Activated naive CD8-positive, alpha-beta T cell treated with anti-CD3 and anti-CD28 coated beads, Interleukin-2, amount 50 U/mL, for 24 hours (primary cell): ENCODE measurements at regions not wholly inside any gene's neighbourhood (a gene's known extent, or its start where the extent isn't known, plus 50 kb on each side); places are given as distances from the start of the nearest gene placed in this dataset.
"Not testable (repeated sequence)": the region's sequence is repeated elsewhere in the genome, so short reads cannot be mapped to it uniquely, and the experiment has no call there.

Experiments used
- ATAC-seq: fragments of 150-1000 bp; cut with Tn5 transposase; one replicate; pipeline ENCODE4 v1.10.0; 2021
- DNase-seq: peaks from one replicate; pipeline ENCODE4 v3.0.0; 2021
- H3K27ac Mint-ChIP-seq: one replicate; pipeline ENCODE4 v1.8.0; 2021; ENCODE audit warnings: mild to moderate bottlenecking, mixed read lengths
- H3K27me3 Mint-ChIP-seq: one replicate; pipeline ENCODE4 v1.8.0; 2021; ENCODE audit warnings: mixed read lengths
- H3K36me3 Mint-ChIP-seq: one replicate; pipeline ENCODE4 v1.8.0; 2021; ENCODE audit warnings: low read depth, mixed read lengths
- H3K4me1 Mint-ChIP-seq: one replicate; pipeline ENCODE4 v1.8.0; 2021; ENCODE audit warnings: mixed read lengths
- H3K4me3 Mint-ChIP-seq: one replicate; pipeline ENCODE4 v1.8.0; 2021; ENCODE audit warnings: mild to moderate bottlenecking, moderate library complexity, mixed read lengths
- H3K9me3 Mint-ChIP-seq: one replicate; pipeline ENCODE4 v1.8.0; 2021; ENCODE audit warnings: mixed read lengths

GRCh38 chr2:220786216-220786615 is 785.9 kb downstream of the EPHA4 start:
- no peak for DNase-seq
- no peaks in the 10 kb centered on the region for H3K27me3 Mint-ChIP-seq

GRCh38 chr2:220787251-220787650 is 784.9 kb downstream of the EPHA4 start:
- no peak for ATAC-seq
- no peak overlapping the region for H3K4me3 Mint-ChIP-seq
- no peaks in the 10 kb centered on the region for H3K9me3 Mint-ChIP-seq
- no peaks in the 10 kb centered on the region for H3K36me3 Mint-ChIP-seq
- H3K27me3 Mint-ChIP-seq: no peaks in the 10 kb centered on the region
- no peak for DNase-seq
- H3K27ac Mint-ChIP-seq: no peak overlapping the region
- no peaks in the 10 kb centered on the region for H3K4me1 Mint-ChIP-seq

More at GRCh38 chr2:220786216-220786615, 785.9 kb downstream of the EPHA4 start:
- ATAC-seq: no peak
- H3K36me3 Mint-ChIP-seq: no peaks in the 10 kb centered on the region
- no peak overlapping the region for H3K27ac Mint-ChIP-seq
- H3K4me3 Mint-ChIP-seq: no peak overlapping the region
- H3K4me1 Mint-ChIP-seq: no peaks in the 10 kb centered on the region
- no peaks in the 10 kb centered on the region for H3K9me3 Mint-ChIP-seq

GRCh38 chr2:220789961-220790360 is 782.1 kb downstream of the EPHA4 start:
- DNase-seq: no peak
- no peak for ATAC-seq
- Mint-ChIP-seq H3K27me3 (no peaks in the 10 kb centered on the region), H3K4me1 (no peaks in the 10 kb centered on the region), H3K27ac (no peak overlapping the region), H3K36me3 (no peaks in the 10 kb centered on the region), H3K9me3 (no peaks in the 10 kb centered on the region), H3K4me3 (no peak overlapping the region)

- DNase-seq: no peak
- Mint-ChIP-seq H3K4me1 (no peaks in the 10 kb centered on the region), H3K4me3 (no peak overlapping the region), H3K27ac (no peak overlapping the region), H3K36me3 (no peaks in the 10 kb centered on the region), H3K27me3 (no peaks in the 10 kb centered on the region), H3K9me3 (no peaks in the 10 kb centered on the region)
- ATAC-seq: no peak
Observed at GRCh38 chr2:220795705-220796104, 776.4 kb downstream of the EPHA4 start.

- H3K9me3 Mint-ChIP-seq: peaks cover 6% of the 10 kb centered on the region
- H3K4me1 Mint-ChIP-seq: no peaks in the 10 kb centered on the region
- H3K27me3 Mint-ChIP-seq: no peaks in the 10 kb centered on the region
- no peak for DNase-seq
- H3K36me3 Mint-ChIP-seq: no peaks in the 10 kb centered on the region
- ATAC-seq: no peak
- H3K4me3 Mint-ChIP-seq: no peak overlapping the region
- no peak overlapping the region for H3K27ac Mint-ChIP-seq
Observed at GRCh38 chr2:220811115-220811514, 761.0 kb downstream of the EPHA4 start.

GRCh38 chr2:220811952-220812570 is 760.0 kb downstream of the EPHA4 start:
- no peak overlapping the region for H3K4me3 Mint-ChIP-seq
- H3K9me3 Mint-ChIP-seq: peaks cover 6% of the 10 kb centered on the region
- DNase-seq (no peak), ATAC-seq (no peak)
- H3K4me1 Mint-ChIP-seq: no peaks in the 10 kb centered on the region
- H3K36me3 Mint-ChIP-seq: no peaks in the 10 kb centered on the region
- no peaks in the 10 kb centered on the region for H3K27me3 Mint-ChIP-seq
- H3K27ac Mint-ChIP-seq: no peak overlapping the region

GRCh38 chr2:220814441-220814840 is 757.7 kb downstream of the EPHA4 start:
- no peaks in the 10 kb centered on the region for H3K36me3 Mint-ChIP-seq
- H3K4me3 Mint-ChIP-seq: no peak overlapping the region
- H3K27ac Mint-ChIP-seq: no peak overlapping the region
- ATAC-seq: no peak
- no peaks in the 10 kb centered on the region for H3K4me1 Mint-ChIP-seq
- no peaks in the 10 kb centered on the region for H3K27me3 Mint-ChIP-seq
- DNase-seq: no peak
- peaks cover 17% of the 10 kb centered on the region for H3K9me3 Mint-ChIP-seq

- ATAC-seq: no peak
Observed at GRCh38 chr2:220815698-220816097, 756.4 kb downstream of the EPHA4 start.

GRCh38 chr2:220821683-220822082 is 750.4 kb downstream of the EPHA4 start:
- peaks cover 2% of the 10 kb centered on the region for H3K27me3 Mint-ChIP-seq
- ATAC-seq (no peak), DNase-seq (no peak)

More at GRCh38 chr2:220815698-220816097, 756.4 kb downstream of the EPHA4 start:
- Mint-ChIP-seq H3K36me3 (no peaks in the 10 kb centered on the region), H3K4me1 (no peaks in the 10 kb centered on the region), H3K4me3 (no peak overlapping the region), H3K27ac (no peak overlapping the region), H3K9me3 (peaks cover 17% of the 10 kb centered on the region), H3K27me3 (no peaks in the 10 kb centered on the region)
- no peak for DNase-seq

GRCh38 chr2:220823590-220823989 is 748.5 kb downstream of the EPHA4 start:
- not testable (repeated sequence) for H3K4me1 Mint-ChIP-seq, ATAC-seq, H3K9me3 Mint-ChIP-seq

More at GRCh38 chr2:220821683-220822082, 750.4 kb downstream of the EPHA4 start:
- H3K27ac Mint-ChIP-seq: no peak overlapping the region
- no peaks in the 10 kb centered on the region for H3K4me1 Mint-ChIP-seq
- no peak overlapping the region for H3K4me3 Mint-ChIP-seq
- peaks cover 15% of the 10 kb centered on the region for H3K9me3 Mint-ChIP-seq
- no peaks in the 10 kb centered on the region for H3K36me3 Mint-ChIP-seq

GRCh38 chr2:220833446-220833845 is 738.7 kb downstream of the EPHA4 start:
- Mint-ChIP-seq H3K27me3 (no peaks in the 10 kb centered on the region), H3K27ac (no peak overlapping the region), H3K36me3 (no peaks in the 10 kb centered on the region), H3K4me3 (no peak overlapping the region), H3K9me3 (no peaks in the 10 kb centered on the region), H3K4me1 (no peaks in the 10 kb centered on the region)
- ATAC-seq: no peak
- DNase-seq: no peak

More at GRCh38 chr2:220823590-220823989, 748.5 kb downstream of the EPHA4 start:
- not testable (repeated sequence) for DNase-seq, H3K36me3 Mint-ChIP-seq, H3K4me3 Mint-ChIP-seq, H3K27me3 Mint-ChIP-seq, H3K27ac Mint-ChIP-seq

- no peaks in the 10 kb centered on the region for H3K9me3 Mint-ChIP-seq
- ATAC-seq: no peak
Observed at GRCh38 chr2:220835583-220835982, 736.5 kb downstream of the EPHA4 start.

GRCh38 chr2:220837226-220837625 is 734.9 kb downstream of the EPHA4 start:
- Mint-ChIP-seq H3K27ac (no peak overlapping the region), H3K4me3 (no peak overlapping the region), H3K9me3 (no peaks in the 10 kb centered on the region), H3K36me3 (no peaks in the 10 kb centered on the region), H3K4me1 (no peaks in the 10 kb centered on the region), H3K27me3 (peaks cover 1% of the 10 kb centered on the region)
- DNase-seq (no peak), ATAC-seq (no peak)

More at GRCh38 chr2:220835583-220835982, 736.5 kb downstream of the EPHA4 start:
- Mint-ChIP-seq H3K4me3 (no peak overlapping the region), H3K36me3 (no peaks in the 10 kb centered on the region), H3K27ac (no peak overlapping the region), H3K27me3 (peaks cover 1% of the 10 kb centered on the region), H3K4me1 (no peaks in the 10 kb centered on the region)
- no peak for DNase-seq

GRCh38 chr2:220842901-220843665 is 729.0 kb downstream of the EPHA4 start:
- Mint-ChIP-seq H3K4me1 (no peaks in the 10 kb centered on the region), H3K36me3 (no peaks in the 10 kb centered on the region), H3K27me3 (peaks cover 1% of the 10 kb centered on the region), H3K27ac (no peak overlapping the region), H3K9me3 (no peaks in the 10 kb centered on the region), H3K4me3 (no peak overlapping the region)
- ATAC-seq (no peak), DNase-seq (no peak)

- Mint-ChIP-seq H3K4me3 (no peak overlapping the region), H3K4me1 (no peaks in the 10 kb centered on the region), H3K27me3 (no peaks in the 10 kb centered on the region), H3K9me3 (no peaks in the 10 kb centered on the region), H3K36me3 (no peaks in the 10 kb centered on the region), H3K27ac (no peak overlapping the region)
- no peak for ATAC-seq
- no peak for DNase-seq
Observed at GRCh38 chr2:220845766-220846273, 726.3 kb downstream of the EPHA4 start.
